Endothelial cell of umbilical vein (primary cell): ENCODE measurements at regions not wholly inside any gene's neighbourhood (a gene's known extent, or its start where the extent isn't known, plus 50 kb on each side); places are given as distances from the start of the nearest gene placed in this dataset.

Source experiments
- BruUV-seq: library from RNA; stranded (reverse); fragments of 400-500 nt; replicated peaks from 2 replicates; lab custom pipeline; 2021; lab: Mats Ljungman, UMichigan
- CTCF ChIA-PET: fragments of 300-600, 350-600 bp; sonication (Branson Sonifier 250); formaldehyde crosslinking; loops from one replicate; lab custom pipeline; 2021; ENCODE audit warnings: antibody characterized with exemption, inconsistent platforms; lab: Charles Lee
- POLR2A ChIA-PET: fragments of 300-600, 350-600 bp; sonication (Branson Sonifier 250); formaldehyde crosslinking; loops from one replicate; lab custom pipeline; 2021; ENCODE audit warnings: antibody characterized with exemption, inconsistent platforms; lab: Charles Lee
- DNase-seq: peaks from one replicate; pipeline ENCODE4 v3.0.0-alpha.2; 2011; ENCODE audit warnings: low read depth, low spot score
- FAIRE-seq: peaks from 2 replicates; lab custom pipeline; 2011; peaks lifted over from hg19 to GRCh38; lab: Jason Lieb, UNC
- H2AFZ ChIP-seq: 2 replicates; pipeline ENCODE4 v1.6.0; 2012; ENCODE audit warnings: low read depth, low read length, control low read depth, inconsistent platforms
- H3K27ac ChIP-seq: 2 replicates; pipeline ENCODE4 v1.5.1; 2011; ENCODE audit warnings: low read depth, mild to moderate bottlenecking, control low read depth, low read length, moderate library complexity; ENCODE audit not compliant: insufficient read depth
- H3K27me3 ChIP-seq, 2 experiments: 2 replicates each; pipeline versions ENCODE4 v1.6.0 to v1.6.1; 2011; ENCODE audit warnings: low read length in 2 of 2, mixed read lengths in 1 of 2; ENCODE audit not compliant: control insufficient read depth in 2 of 2, insufficient read depth in 2 of 2
- H3K36me3 ChIP-seq, 2 experiments: 2 replicates in 1 of 2; 3 replicates in 1 of 2; pipeline ENCODE4 v1.5.1; 2011; ENCODE audit warnings: low read length in 2 of 2, mild to moderate bottlenecking in 1 of 2, moderate library complexity in 1 of 2; ENCODE audit not compliant: control insufficient read depth in 2 of 2, insufficient read depth in 2 of 2; ENCODE audit errors: extremely low read depth in 1 of 2
- H3K4me1 ChIP-seq: 3 replicates; pipeline ENCODE4 v1.5.1; 2011; ENCODE audit warnings: mild to moderate bottlenecking, low read length; ENCODE audit not compliant: control insufficient read depth, insufficient read depth; ENCODE audit errors: extremely low read depth
- H3K4me2 ChIP-seq: 2 replicates; pipeline ENCODE4 v1.6.1; 2011; ENCODE audit warnings: low read length, control low read depth, mixed read lengths; ENCODE audit not compliant: insufficient read depth
- H3K4me3 ChIP-seq, 3 experiments: fragments of 200-600 bp in 1 of 3; sonication (generic), shearing (Covaris generic) in 1 of 3; replicated peaks in 1 of 3; 2 replicates each; pipeline ENCODE4 v1.5.1; 2011 to 2016; ENCODE audit warnings: control low read depth in 3 of 3, low read length in 3 of 3, mild to moderate bottlenecking in 2 of 3, inconsistent platforms in 1 of 3, low read depth in 1 of 3, moderate library complexity in 1 of 3; ENCODE audit not compliant: insufficient read depth in 1 of 3
- H3K79me2 ChIP-seq: 2 replicates; pipeline ENCODE4 v1.6.0; 2012; ENCODE audit warnings: low read length, inconsistent platforms; ENCODE audit not compliant: control insufficient read depth, insufficient read depth
- H3K9ac ChIP-seq: replicated peaks from 2 replicates; pipeline ENCODE3; 2011; ENCODE audit warnings: low read length, control low read depth; ENCODE audit not compliant: insufficient read depth; ENCODE audit errors: extremely low read depth
- H3K9me1 ChIP-seq: replicated peaks from 3 replicates; pipeline ENCODE4 v1.6.0; 2011; ENCODE audit warnings: mild to moderate bottlenecking, low read length; ENCODE audit not compliant: control insufficient read depth, insufficient read depth; ENCODE audit errors: extremely low read depth
- H3K9me3 ChIP-seq: replicated peaks from 2 replicates; pipeline ENCODE4 v1.5.1; 2012; ENCODE audit warnings: low read length, inconsistent platforms; ENCODE audit not compliant: control insufficient read depth, insufficient read depth
- H4K20me1 ChIP-seq: replicated peaks from 2 replicates; pipeline ENCODE3; 2011; ENCODE audit warnings: mild to moderate bottlenecking, low read length; ENCODE audit not compliant: control insufficient read depth, insufficient read depth; ENCODE audit errors: extremely low read depth
- CTCF ChIP-seq, 2 donors: IDR thresholded peaks; 1 replicate in 1 of 2; 2 replicates in 1 of 2; pipeline ENCODE4 v1.5.1; 2011; ENCODE audit warnings: low read length in 2 of 2, mild to moderate bottlenecking in 2 of 2, moderate library complexity in 2 of 2, control low read depth in 1 of 2, inconsistent platforms in 1 of 2, low read depth in 1 of 2; ENCODE audit not compliant: insufficient read depth in 1 of 2; ENCODE audit errors: extremely low read depth in 1 of 2
- EZH2 ChIP-seq: IDR thresholded peaks from 2 replicates; pipeline ENCODE4 v1.6.1; 2012; ENCODE audit warnings: borderline replicate concordance, low read depth, mild to moderate bottlenecking, moderate library complexity, low read length, inconsistent platforms; ENCODE audit not compliant: severe bottlenecking
- FOS ChIP-seq: IDR thresholded peaks from 2 replicates; pipeline ENCODE4 v1.6.1; 2011; ENCODE audit warnings: mild to moderate bottlenecking, low read length, moderate library complexity, borderline replicate concordance; ENCODE audit not compliant: insufficient read depth
- GATA2 ChIP-seq: IDR thresholded peaks from 2 replicates; pipeline ENCODE4 v1.7.0; 2011; ENCODE audit warnings: low read depth, mild to moderate bottlenecking, moderate library complexity, mixed read lengths, low read length; ENCODE audit not compliant: insufficient read length, insufficient read depth
- JUN ChIP-seq: IDR thresholded peaks from 2 replicates; pipeline ENCODE4 v1.6.1; 2011; ENCODE audit warnings: borderline replicate concordance, low read depth; ENCODE audit not compliant: insufficient read length, insufficient read depth
- MAX ChIP-seq: IDR thresholded peaks from 2 replicates; pipeline ENCODE4 v1.6.1; 2011; ENCODE audit not compliant: insufficient read depth, insufficient read length
- MYC ChIP-seq: IDR thresholded peaks from one replicate; pipeline ENCODE4 v1.6.1; 2011; ENCODE audit warnings: mild to moderate bottlenecking, low read depth, low read length
- POLR2A ChIP-seq: IDR thresholded peaks from 2 replicates; pipeline ENCODE4 v1.6.1; 2012; ENCODE audit warnings: low read depth, mild to moderate bottlenecking, control low read depth, low read length
- POLR2AphosphoS5 ChIP-seq: IDR thresholded peaks from 2 replicates; pipeline ENCODE4 v1.6.1; 2012; ENCODE audit warnings: low read depth, mild to moderate bottlenecking, control low read depth, low read length, moderate library complexity; ENCODE audit not compliant: insufficient read depth
- dilution Hi-C: fragments of 300-500 bp; cut with MboI; formaldehyde crosslinking; loops from one replicate; pipeline ENCODE4 v1.15.0; 2019; ENCODE audit warnings: low sequenced_read_pairs; ENCODE audit not compliant: extremely low pct_ligation_motif_present
- intact Hi-C: fragments of 100-400 bp; cut with micrococcal nuclease; formaldehyde crosslinking; loops from one replicate; pipeline ENCODE4 v1.10.0; 2022

- Histone ChIP-seq H4K20me1 (no peaks in the 10 kb centered on the region), H3K27ac (no peak overlapping the region), H3K4me1 (no peaks in the 10 kb centered on the region), H2AFZ (no peak overlapping the region), H3K9ac (no peak overlapping the region), H3K9me1 (no peaks in the 10 kb centered on the region), H3K27me3 (no peaks in the 10 kb centered on the region), H3K36me3 (no peaks in the 10 kb centered on the region), H3K4me2 (no peak overlapping the region), H3K79me2 (no peaks in the 10 kb centered on the region), H3K4me3 (no peak overlapping the region), H3K9me3 (no peaks in the 10 kb centered on the region)
- intact Hi-C loops (no loop called here), dilution Hi-C loops (no loop called here)
- DNase-seq (no peak), FAIRE-seq (no peak)
- BruUV-seq, result no TSS peak
- CTCF ChIA-PET, result no interaction called here
- POLR2A ChIA-PET, result no interaction called here
- TF ChIP-seq JUN (no peak), POLR2AphosphoS5 (no peak), MYC (no peak), CTCF (IDR thresholded peaks at IDR 0.05; ENCODE audit: extremely low read depth in 1 of 2, insufficient read depth in 1 of 2, low read depth in 1 of 2, low read length in 2 of 2) (no peak), FOS (no peak), GATA2 (no peak), MAX (no peak), POLR2A (no peak), EZH2 (no peak)
These were observed 75.2 kb downstream of the ACTBL2 start for GRCh38 chr5:57407391-57407790.
